Medulla oblongata (tissue), 1 donor: ENCODE measurements at regions not wholly inside any gene's neighbourhood (a gene's known extent, or its start where the extent isn't known, plus 50 kb on each side); places are given as distances from the start of the nearest gene placed in this dataset.

ENCODE experiments used
- DNase-seq: peaks from one replicate; pipeline ENCODE4 v3.0.0-alpha.2; 2015; ENCODE audit errors: extremely low spot score

GRCh38 chr2:188047735-188048134 lies 243.9 kb upstream of the GULP1 start:
- DNase-seq = no peak

- no peak for DNase-seq
Measured at GRCh38 chr2:188050726-188051125, 240.9 kb upstream of the GULP1 start.

DNA sequence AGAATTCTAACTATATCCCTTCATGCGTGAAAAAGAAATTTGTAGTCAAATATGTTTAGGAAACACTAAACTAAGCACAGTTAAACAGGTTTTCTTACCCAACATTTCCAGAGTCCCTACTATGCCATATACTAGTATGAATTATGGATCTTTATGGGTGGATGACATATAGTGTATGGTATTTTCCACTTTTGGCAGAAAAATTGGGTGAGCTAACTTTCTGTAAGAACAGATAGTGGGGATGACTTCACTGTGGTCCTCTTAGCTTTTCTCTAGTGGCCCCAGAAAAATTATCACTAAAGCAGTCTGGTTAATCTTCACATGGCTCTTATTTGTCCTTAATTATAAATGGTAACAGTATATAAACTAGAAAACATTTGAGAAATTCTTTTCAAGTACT lies 240.0 kb upstream of the GULP1 start:
- no peak for DNase-seq

GRCh38 chr2:188065386-188065785 lies 226.3 kb upstream of the GULP1 start:
- no peak for DNase-seq

- no peak for DNase-seq
Measured at GRCh38 chr2:188068093-188068492, 223.6 kb upstream of the GULP1 start.

GRCh38 chr2:188076149-188077056 lies 215.3 kb upstream of the GULP1 start:
- DNase-seq = no peak

- DNase-seq = no peak
Measured at GRCh38 chr2:188077757-188078156, 213.9 kb upstream of the GULP1 start.

DNA sequence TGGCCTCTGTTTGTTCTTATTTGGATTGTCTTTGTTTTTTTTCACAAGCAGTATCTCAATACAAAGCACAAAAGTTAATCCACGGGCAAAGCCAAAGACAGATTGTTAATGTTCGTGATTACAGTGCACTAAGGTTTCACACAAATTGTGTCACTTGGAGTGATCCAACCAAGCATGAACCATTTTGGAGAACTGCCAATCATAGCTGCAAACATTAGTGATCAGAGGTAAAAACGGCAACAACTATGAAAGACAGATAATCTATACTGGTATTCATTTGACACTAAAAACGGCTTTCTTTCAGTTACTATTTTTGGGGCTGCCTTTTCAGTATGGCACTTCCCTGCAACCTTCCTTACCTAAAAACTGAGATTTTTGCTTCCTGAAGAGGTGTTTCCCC lies 213.1 kb upstream of the GULP1 start:
- no peak for DNase-seq

DNA sequence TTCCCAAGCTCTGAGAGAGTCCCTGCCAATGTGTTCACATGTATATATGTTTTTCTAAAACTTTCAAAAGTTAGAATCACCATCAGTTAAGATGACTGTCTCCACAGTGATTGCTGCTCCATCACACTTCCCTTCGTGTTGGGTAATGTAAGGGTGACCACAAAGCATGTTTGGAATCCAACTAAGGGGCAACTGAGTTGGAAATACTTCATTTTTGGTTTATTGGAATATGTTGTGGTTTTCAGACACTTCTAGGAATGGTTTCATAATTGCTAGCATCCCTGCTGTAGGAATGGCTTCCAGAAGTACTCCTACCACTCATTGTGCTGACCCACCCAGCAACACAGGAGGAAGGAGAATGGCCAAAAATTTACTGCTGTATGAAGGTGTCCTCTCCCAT lies 212.5 kb upstream of the GULP1 start:
- DNase-seq = no peak

DNA sequence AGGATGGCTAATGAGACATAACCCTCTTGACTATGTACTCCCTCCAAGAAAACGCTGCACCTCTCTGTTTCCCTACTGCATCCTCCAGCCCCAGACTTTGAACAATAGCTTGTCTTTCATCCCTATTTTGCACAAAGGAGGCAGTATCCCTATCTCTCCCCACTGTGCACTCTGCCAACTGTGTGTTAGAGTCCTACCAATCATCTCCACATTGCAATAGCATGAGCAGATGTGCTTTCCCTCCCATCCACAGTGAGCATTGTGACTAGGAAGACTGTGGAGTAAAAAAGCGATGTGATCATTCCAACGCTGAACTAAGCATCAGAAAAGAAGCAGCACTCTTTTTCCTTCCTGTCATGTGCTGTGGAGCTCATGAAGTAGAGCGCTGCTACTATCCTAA lies 206.3 kb upstream of the GULP1 start:
- peak; percentile 86 for DNase-seq

- DNase-seq = no peak
Measured at GRCh38 chr2:188089901-188090300, 201.8 kb upstream of the GULP1 start.

DNA sequence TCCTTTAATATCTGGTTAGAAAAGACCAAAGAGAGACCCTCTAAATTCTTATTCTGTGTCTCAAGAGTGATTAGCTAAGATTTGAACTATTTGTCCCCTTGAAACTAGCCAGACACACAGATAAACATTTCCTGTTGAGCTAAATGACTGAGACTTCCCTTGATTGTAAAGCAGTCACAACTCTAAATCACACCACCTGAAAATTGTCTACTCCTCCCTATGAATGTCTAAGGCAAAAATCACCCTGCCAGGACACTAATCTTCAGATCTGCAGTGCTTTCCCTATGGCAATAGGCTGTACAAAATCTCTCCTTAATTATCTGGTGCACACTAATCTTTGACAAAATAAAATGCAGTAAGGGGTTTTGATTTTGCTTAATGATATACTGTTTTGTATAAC lies 200.5 kb upstream of the GULP1 start:
- no peak for DNase-seq

DNA sequence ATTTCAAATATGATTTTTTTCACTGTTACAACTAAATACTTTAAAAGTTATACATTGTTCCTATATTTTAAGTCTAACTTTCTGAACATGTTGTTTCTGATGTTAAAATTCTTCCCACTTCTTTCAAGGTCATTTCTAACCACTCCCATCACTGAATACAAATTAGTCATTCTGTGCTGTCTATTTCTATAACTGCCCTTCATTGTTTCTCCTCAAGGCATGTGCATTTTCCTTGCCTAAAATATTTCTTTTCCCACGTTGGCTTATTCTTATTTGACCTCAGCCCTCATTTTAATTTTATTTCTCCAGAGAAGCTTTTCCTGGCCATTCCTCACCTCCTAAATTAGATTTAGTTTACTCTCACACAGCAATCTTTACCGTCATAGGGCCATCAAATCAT lies 198.9 kb upstream of the GULP1 start:
- DNase-seq = no peak

DNA sequence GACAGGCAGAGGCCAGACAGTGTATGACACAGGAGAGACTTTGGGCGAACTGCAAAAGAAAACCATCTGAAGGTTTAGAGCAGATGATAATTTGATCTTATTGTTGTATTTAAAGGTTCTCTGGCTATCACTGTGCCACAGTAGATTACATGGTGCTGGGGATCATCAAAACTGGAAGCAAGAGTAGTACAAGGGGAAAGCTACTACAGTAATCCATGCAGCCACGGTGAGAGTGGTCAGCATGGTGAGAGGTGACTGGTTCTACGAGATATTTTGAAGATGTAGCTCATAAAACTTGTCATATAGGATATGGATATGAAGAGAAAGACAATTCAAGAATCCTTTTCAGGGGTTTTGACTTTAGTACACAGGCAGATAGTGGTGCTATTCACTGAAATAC lies 194.8 kb upstream of the GULP1 start:
- DNase-seq = no peak

- DNase-seq = no peak
Measured at GRCh38 chr2:188102881-188103280, 188.8 kb upstream of the GULP1 start.

GRCh38 chr2:188114014-188114413 lies 177.7 kb upstream of the GULP1 start:
- peak; percentile 3 for DNase-seq

DNA sequence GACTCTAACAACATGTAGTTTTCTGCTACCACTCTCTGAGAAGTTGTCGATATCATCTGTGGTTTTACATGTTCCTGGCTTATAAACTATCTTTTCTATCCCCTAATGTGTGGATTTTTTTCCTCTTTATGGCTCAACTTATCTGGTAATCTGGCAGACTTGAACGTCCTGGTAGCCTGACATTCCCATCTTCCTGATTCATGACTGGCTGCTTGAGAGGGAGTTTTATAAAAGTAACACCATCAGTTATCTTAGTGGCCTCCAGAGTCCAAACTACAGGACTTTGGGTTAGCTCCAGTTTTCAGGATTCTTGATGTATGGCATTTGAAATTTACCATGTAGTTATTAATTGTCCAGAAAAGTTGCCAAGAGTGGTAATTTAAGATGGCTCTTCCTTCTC lies 174.0 kb upstream of the GULP1 start:
- DNase-seq = no peak

DNA sequence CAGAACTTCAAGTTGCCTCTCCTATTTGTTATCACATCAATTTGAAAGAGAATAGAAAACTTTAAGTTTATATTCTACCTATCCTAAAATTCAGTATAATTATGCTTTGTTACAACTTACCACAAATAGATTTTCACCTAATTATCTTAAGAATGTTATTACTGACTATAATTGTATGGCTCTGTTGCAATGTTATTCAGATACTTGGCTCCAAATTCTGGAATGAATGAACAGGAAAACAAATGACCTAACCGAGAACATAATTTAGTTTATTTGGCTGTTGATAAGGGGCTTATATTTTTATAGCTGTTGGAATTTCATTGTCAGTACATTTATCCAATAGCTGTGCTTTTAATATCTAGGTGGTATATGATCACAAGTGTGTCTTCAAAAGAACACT lies 173.2 kb upstream of the GULP1 start:
- DNase-seq = no peak

DNA sequence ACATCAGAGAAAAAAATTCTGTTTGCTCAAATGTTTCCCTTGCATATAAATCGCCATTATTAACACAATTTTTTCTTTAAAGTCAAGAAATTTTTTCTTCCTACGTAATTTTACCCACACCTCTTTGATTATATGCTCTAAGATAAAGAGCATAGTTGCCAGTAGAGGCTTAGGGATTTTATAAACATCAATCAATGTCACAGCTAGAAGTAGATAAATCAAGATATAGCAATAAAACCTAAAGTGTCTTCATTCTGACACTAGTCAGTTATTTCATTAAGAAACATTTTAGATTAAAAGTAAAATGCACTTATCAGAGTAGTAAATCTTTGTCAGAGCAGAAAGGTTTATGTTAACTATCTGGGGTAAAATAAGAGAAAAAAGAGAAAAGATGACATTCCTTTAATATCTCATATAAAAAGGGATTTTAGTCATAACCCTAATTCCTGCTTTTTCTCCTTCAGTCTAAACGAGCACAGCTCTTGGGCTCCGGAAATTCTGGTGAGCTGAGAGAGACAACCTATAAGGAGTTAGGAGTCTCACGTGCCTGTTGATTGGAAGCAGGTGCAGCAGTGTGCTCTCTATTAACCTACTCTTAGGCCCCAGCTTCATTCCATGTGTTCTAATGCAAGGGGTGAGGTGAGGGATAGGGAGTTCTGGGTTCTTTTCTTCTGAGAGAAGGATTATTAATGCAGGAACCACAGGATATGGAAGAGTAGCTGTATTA lies 172.4 kb upstream of the GULP1 start:
- no peak for DNase-seq

DNA sequence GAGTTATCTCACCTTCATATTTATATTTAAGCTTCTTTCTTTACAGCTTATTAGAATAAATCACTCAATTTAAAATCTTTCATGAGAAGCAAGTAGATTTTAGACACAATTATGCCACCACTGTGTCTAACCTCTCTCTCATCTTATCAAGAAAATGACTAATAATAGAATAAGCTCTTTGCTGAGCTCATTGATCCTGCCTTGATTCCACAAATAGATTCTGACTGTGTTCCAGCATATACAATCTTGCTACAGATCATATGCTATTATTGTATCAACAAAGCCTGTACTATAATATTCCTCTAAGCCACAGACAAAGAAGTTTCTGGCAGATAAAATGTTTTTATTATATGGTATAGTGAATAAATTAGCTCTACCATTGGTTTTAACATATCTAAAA lies 168.7 kb upstream of the GULP1 start:
- no peak for DNase-seq

DNA sequence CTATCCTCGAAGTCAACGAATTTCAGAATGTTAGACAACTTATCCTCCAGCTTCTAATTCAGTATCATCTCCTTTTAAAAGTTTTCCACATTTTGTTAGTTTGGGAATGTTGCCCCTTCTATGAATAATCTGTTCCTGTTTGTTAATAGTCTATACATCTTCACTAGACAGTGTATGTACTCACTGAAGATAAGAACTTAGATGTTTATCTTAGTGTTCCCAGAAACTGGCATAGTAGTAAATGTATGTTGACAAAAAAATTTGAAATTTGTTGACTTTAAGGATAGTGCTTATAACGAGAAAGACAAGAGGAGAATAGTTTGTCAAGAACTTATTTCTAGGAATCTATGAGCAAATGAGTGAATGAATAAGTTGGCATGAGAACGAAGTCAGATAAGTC lies 162.0 kb upstream of the GULP1 start:
- no peak for DNase-seq

- DNase-seq = no peak
Measured at GRCh38 chr2:188130317-188130716, 161.4 kb upstream of the GULP1 start.

- no peak for DNase-seq
Measured at GRCh38 chr2:188131281-188131680, 160.4 kb upstream of the GULP1 start.
